Astrocyte (in vitro differentiated cells and primary cell): ENCODE measurements at regions not wholly inside any gene's neighbourhood (a gene's known extent, or its start where the extent isn't known, plus 50 kb on each side); places are given as distances from the start of the nearest gene placed in this dataset.

Experiments used
- DNase-seq: peaks from one replicate; pipeline ENCODE4 v3.0.0-alpha.2; 2010; ENCODE audit warnings: low read depth
- FAIRE-seq: peaks from 2 replicates; lab custom pipeline; 2011; peaks lifted over from hg19 to GRCh38; lab: Jason Lieb, UNC
- H2AFZ ChIP-seq: 2 replicates; pipeline ENCODE4 v1.6.0; 2012; ENCODE audit warnings: low read depth, low read length, inconsistent platforms
- H3K27ac ChIP-seq: 2 replicates; pipeline ENCODE4 v1.5.1; 2011; ENCODE audit warnings: low read depth, low read length, inconsistent platforms
- H3K27me3 ChIP-seq: 2 replicates; pipeline ENCODE4 v1.6.0; 2011; ENCODE audit warnings: low read length, inconsistent platforms; ENCODE audit not compliant: insufficient read depth
- H3K36me3 ChIP-seq: 2 replicates; pipeline ENCODE4 v1.5.1; 2011; ENCODE audit warnings: low read length, inconsistent platforms; ENCODE audit not compliant: insufficient read depth
- H3K4me1 ChIP-seq: 2 replicates; pipeline ENCODE4 v1.5.1; 2011; ENCODE audit warnings: low read length, inconsistent platforms; ENCODE audit not compliant: insufficient read depth
- H3K4me2 ChIP-seq: 2 replicates; pipeline ENCODE4 v1.6.0; 2012; ENCODE audit warnings: low read length, inconsistent platforms
- H3K4me3 ChIP-seq: 2 replicates; pipeline ENCODE4 v1.5.1; 2011; ENCODE audit warnings: low read depth, mild to moderate bottlenecking, low read length, inconsistent platforms; ENCODE audit not compliant: insufficient read depth
- H3K79me2 ChIP-seq: 2 replicates; pipeline ENCODE4 v1.6.0; 2012; ENCODE audit warnings: mild to moderate bottlenecking, low read length, inconsistent platforms; ENCODE audit not compliant: insufficient read depth
- H3K9ac ChIP-seq: 2 replicates; pipeline ENCODE4 v1.6.0; 2012; ENCODE audit warnings: mild to moderate bottlenecking, low read length, inconsistent platforms
- H3K9me3 ChIP-seq: 2 replicates; pipeline ENCODE4 v1.5.1; 2012; ENCODE audit warnings: low read depth, mild to moderate bottlenecking, low read length, inconsistent platforms; ENCODE audit not compliant: insufficient read depth
- H4K20me1 ChIP-seq: 2 replicates; pipeline ENCODE4 v1.6.0; 2012; ENCODE audit warnings: low read length, inconsistent platforms; ENCODE audit not compliant: insufficient read depth
- H3K27ac Mint-ChIP-seq: one replicate; pipeline ENCODE4 v1.8.0; 2021; ENCODE audit warnings: mild to moderate bottlenecking, mixed read lengths; ENCODE audit not compliant: unreplicated experiment
- H3K27me3 Mint-ChIP-seq: one replicate; pipeline ENCODE4 v1.8.0; 2021; ENCODE audit warnings: low read depth, mixed read lengths; ENCODE audit not compliant: unreplicated experiment
- H3K36me3 Mint-ChIP-seq: one replicate; pipeline ENCODE4 v1.8.0; 2021; ENCODE audit warnings: low read depth, mixed read lengths; ENCODE audit not compliant: unreplicated experiment
- H3K4me1 Mint-ChIP-seq: one replicate; pipeline ENCODE4 v1.8.0; 2021; ENCODE audit warnings: low read depth, mixed read lengths; ENCODE audit not compliant: unreplicated experiment
- H3K4me3 Mint-ChIP-seq: one replicate; pipeline ENCODE4 v1.8.0; 2021; ENCODE audit warnings: mild to moderate bottlenecking, moderate library complexity, mixed read lengths; ENCODE audit not compliant: unreplicated experiment
- H3K9me3 Mint-ChIP-seq: one replicate; pipeline ENCODE4 v1.8.0; 2021; ENCODE audit warnings: mild to moderate bottlenecking, mixed read lengths; ENCODE audit not compliant: unreplicated experiment
- CTCF ChIP-seq: IDR thresholded peaks from 2 replicates; pipeline ENCODE4 v1.5.1; 2011; ENCODE audit warnings: low read depth, mild to moderate bottlenecking, inconsistent platforms, low read length, moderate library complexity; ENCODE audit not compliant: insufficient read depth
- EZH2 ChIP-seq: IDR thresholded peaks from 2 replicates; pipeline ENCODE4 v1.6.1; 2012; ENCODE audit warnings: mild to moderate bottlenecking, low read length, inconsistent platforms; ENCODE audit not compliant: insufficient read depth

GRCh38 chr3:124491098-124491497 is 239.2 kb upstream of the UMPS start:
- Histone ChIP-seq H4K20me1 (no peaks in the 10 kb centered on the region), H3K4me1 (no peaks in the 10 kb centered on the region), H3K27me3 (no peaks in the 10 kb centered on the region), H3K9ac (no peak overlapping the region), H3K4me2 (no peak overlapping the region), H2AFZ (no peak overlapping the region), H3K79me2 (no peaks in the 10 kb centered on the region), H3K36me3 (no peaks in the 10 kb centered on the region), H3K9me3 (no peaks in the 10 kb centered on the region), H3K27ac (no peak overlapping the region), H3K4me3 (no peak overlapping the region)
- Mint-ChIP-seq H3K4me1 (no peaks in the 10 kb centered on the region), H3K27ac (no peak overlapping the region), H3K9me3 (no peaks in the 10 kb centered on the region), H3K27me3 (peaks cover 2% of the 10 kb centered on the region), H3K36me3 (peaks cover 25% of the 10 kb centered on the region), H3K4me3 (no peak overlapping the region)
- FAIRE-seq (no peak), DNase-seq (no peak)
- TF ChIP-seq CTCF (no peak), EZH2 (no peak)

- Histone ChIP-seq H3K4me2 (no peak overlapping the region), H3K27me3 (no peaks in the 10 kb centered on the region), H3K4me1 (no peaks in the 10 kb centered on the region), H4K20me1 (no peaks in the 10 kb centered on the region), H3K4me3 (no peak overlapping the region), H3K79me2 (no peaks in the 10 kb centered on the region), H3K9me3 (no peaks in the 10 kb centered on the region), H3K9ac (no peak overlapping the region), H3K27ac (no peak overlapping the region), H3K36me3 (no peaks in the 10 kb centered on the region), H2AFZ (no peak overlapping the region)
- Mint-ChIP-seq H3K27ac (no peak overlapping the region), H3K36me3 (peaks cover 28% of the 10 kb centered on the region), H3K27me3 (peaks cover 2% of the 10 kb centered on the region), H3K9me3 (no peaks in the 10 kb centered on the region), H3K4me1 (no peaks in the 10 kb centered on the region), H3K4me3 (no peak overlapping the region)
- FAIRE-seq (no peak), DNase-seq (no peak)
- TF ChIP-seq CTCF (no peak), EZH2 (no peak)
Measured at GRCh38 chr3:124491875-124492274, 238.4 kb upstream of the UMPS start.

GRCh38 chr3:124492824-124493223 is 237.4 kb upstream of the UMPS start:
- Histone ChIP-seq H3K9ac (no peak overlapping the region), H3K4me2 (no peak overlapping the region), H3K27me3 (no peaks in the 10 kb centered on the region), H3K9me3 (no peaks in the 10 kb centered on the region), H3K79me2 (no peaks in the 10 kb centered on the region), H3K4me1 (no peaks in the 10 kb centered on the region), H2AFZ (no peak overlapping the region), H3K27ac (no peak overlapping the region), H3K36me3 (no peaks in the 10 kb centered on the region), H3K4me3 (no peak overlapping the region), H4K20me1 (no peaks in the 10 kb centered on the region)
- Mint-ChIP-seq H3K9me3 (no peaks in the 10 kb centered on the region), H3K4me1 (no peaks in the 10 kb centered on the region), H3K27me3 (peaks cover 2% of the 10 kb centered on the region), H3K27ac (no peak overlapping the region), H3K36me3 (peaks cover 28% of the 10 kb centered on the region), H3K4me3 (no peak overlapping the region)
- DNase-seq, result peak; percentile 41
- peak; percentile 52 for TF ChIP-seq CTCF
- no peak for TF ChIP-seq EZH2
- no peak for FAIRE-seq
